Stromal cell of bone marrow (primary cell): ENCODE measurements at regions not wholly inside any gene's neighbourhood (a gene's known extent, or its start where the extent isn't known, plus 50 kb on each side); places are given as distances from the start of the nearest gene placed in this dataset.
A peak's percentile ranks its signal among the peaks of the same experiment; 100 is the strongest.

Source experiments
- DNase-seq: peaks from one replicate; pipeline ENCODE4 v3.0.0-alpha.2; 2012; ENCODE audit warnings: low read depth

GRCh38 chr15:94607176-94607654 is 375.9 kb downstream of the MCTP2 start:
- DNase-seq = no peak

GRCh38 chr15:94610069-94610468 is 378.7 kb downstream of the MCTP2 start:
- no peak for DNase-seq

GRCh38 chr15:94610485-94610884 is 379.1 kb downstream of the MCTP2 start:
- no peak for DNase-seq

GRCh38 chr15:94611656-94612055 is 380.3 kb downstream of the MCTP2 start:
- no peak for DNase-seq

- DNase-seq = no peak
These were observed 384.3 kb downstream of the MCTP2 start for GRCh38 chr15:94615688-94616087.

GRCh38 chr15:94620632-94621031 is 389.3 kb downstream of the MCTP2 start:
- no peak for DNase-seq

GRCh38 chr15:94621736-94622135 is 390.4 kb downstream of the MCTP2 start:
- DNase-seq = no peak

- no peak for DNase-seq
These were observed 395.6 kb downstream of the MCTP2 start for GRCh38 chr15:94626949-94627348.

- DNase-seq = no peak
These were observed 400.2 kb downstream of the MCTP2 start for GRCh38 chr15:94631608-94632007.

GRCh38 chr15:94638183-94638582 is 406.8 kb downstream of the MCTP2 start:
- no peak for DNase-seq

- DNase-seq = no peak
These were observed 408.3 kb downstream of the MCTP2 start for GRCh38 chr15:94639701-94640100.

- no peak for DNase-seq
These were observed 413.1 kb downstream of the MCTP2 start for GRCh38 chr15:94644433-94644832.

- no peak for DNase-seq
These were observed 421.7 kb downstream of the MCTP2 start for GRCh38 chr15:94653071-94653470.

GRCh38 chr15:94655249-94655880 is 424.0 kb downstream of the MCTP2 start:
- DNase-seq = no peak

GRCh38 chr15:94665676-94666441 is 434.5 kb downstream of the MCTP2 start:
- no peak for DNase-seq

- no peak for DNase-seq
These were observed 435.2 kb downstream of the MCTP2 start for GRCh38 chr15:94666553-94666952.

GRCh38 chr15:94667109-94667508 is 435.7 kb downstream of the MCTP2 start:
- DNase-seq = no peak

- DNase-seq = peak; percentile 30
These were observed 439.2 kb downstream of the MCTP2 start for GRCh38 chr15:94670438-94671034.

- no peak for DNase-seq
These were observed 440.6 kb downstream of the MCTP2 start for GRCh38 chr15:94671858-94672532.

GRCh38 chr15:94673801-94674200 is 442.4 kb downstream of the MCTP2 start:
- no peak for DNase-seq

- DNase-seq = peak; percentile 21
These were observed 442.9 kb downstream of the MCTP2 start for GRCh38 chr15:94674296-94674695.

GRCh38 chr15:94677202-94677790 is 445.9 kb downstream of the MCTP2 start:
- DNase-seq = no peak
